Heart right ventricle (tissue), 16 donors: ENCODE measurements at regions not wholly inside any gene's neighbourhood (a gene's known extent, or its start where the extent isn't known, plus 50 kb on each side); places are given as distances from the start of the nearest gene placed in this dataset.

Experiments used
- ATAC-seq, 8 donors: fragments of 200-7000 bp; cut with Tn5 transposase; one replicate each; pipeline ENCODE4 v1.9.1; 2020; ENCODE audit warnings: mild to moderate bottlenecking in 8 of 8, moderate library complexity in 8 of 8, moderate number of reproducible peaks in 1 of 8
- DNase-seq, 2 donors: peaks; one replicate each; pipeline ENCODE4 v3.0.0-alpha.2; 2020
- H3K27ac ChIP-seq, 10 donors: fragments of 200-600 bp; sonication (generic) in 2 of 10; one replicate each; pipeline versions ENCODE4 v1.5.0 to v1.8.0; 2020 to 2022; ENCODE audit warnings: mild to moderate bottlenecking in 3 of 10
- H3K27me3 ChIP-seq, 7 donors: fragments of 200-600 bp; one replicate each; pipeline ENCODE4 v1.8.0; 2021 to 2022; ENCODE audit warnings: mild to moderate bottlenecking in 2 of 7
- H3K36me3 ChIP-seq, 9 donors: fragments of 200-600 bp; sonication (generic) in 1 of 9; one replicate each; pipeline versions ENCODE4 v1.5.0 to v1.8.0; 2020 to 2022; ENCODE audit warnings: mild to moderate bottlenecking in 2 of 9
- H3K4me1 ChIP-seq, 9 donors: fragments of 200-600 bp; sonication (generic) in 1 of 9; one replicate each; pipeline versions ENCODE4 v1.5.0 to v1.8.0; 2020 to 2022; ENCODE audit warnings: mild to moderate bottlenecking in 4 of 9
- H3K4me3 ChIP-seq, 10 donors: fragments of 200-600 bp; sonication (generic) in 2 of 10; one replicate each; pipeline versions ENCODE4 v1.5.0 to v1.8.0; 2020 to 2022; ENCODE audit warnings: mild to moderate bottlenecking in 7 of 10, moderate library complexity in 2 of 10
- H3K9me3 ChIP-seq, 11 donors: fragments of 200-600 bp in 10 of 11; sonication (generic) in 2 of 11; one replicate each; pipeline versions ENCODE4 v1.5.0 to v1.8.0; 2013 to 2022; ENCODE audit warnings: mild to moderate bottlenecking in 2 of 11, control low read depth in 1 of 11, moderate library complexity in 1 of 11
- WGBS, 2 donors: extraction: QIAGEN DNeasy Blood & Tissue Kit; methylation state at CpG; one replicate each; pipeline ENCODE4 v1.1.7; 2013; ENCODE audit warnings: inconsistent platforms in 1 of 2; 5-methylcytosine and 5-hydroxymethylcytosine counted together
- intact Hi-C, 10 donors: fragments of 100-400 bp; cut with DNase I; formaldehyde crosslinking; loops; one replicate each; pipeline versions ENCODE4 v1.11.1 to v1.14.2; 2022
- TF ChIP-seq, protein P1 (sequence below), 9 donors: fragments of 200-600 bp; sonication (generic) in 2 of 9; IDR thresholded peaks; one replicate each; pipeline versions ENCODE4 v1.5.0 to v1.8.0; 2021 to 2022; ENCODE audit warnings: antibody characterized with exemption in 9 of 9, mild to moderate bottlenecking in 5 of 9, moderate library complexity in 1 of 9
- donor health status: Arrhythmogenic right ventricular cardiomyopathy.
- donor health status: ischemic (EF 13 %, LVEDD 7.1; RV severe dilation, severe dysfunction).
- donor health status: healthy with polysubstance abuse.
- donor health status: DM: no; HTN: yes; CAD: no.
- donor health status: DM: no; HTN: no; CAD: no.
- donor health status: ischemic (EF 25% LVEDD 6.9; RV normal size, moderate dysfunction).
- donor health status: ischemic (EF 25% LVEDD 5.7; RV mildly dilated, moderate dysfunction).
- donor health status: healthy.
- donor health status: DM: yes; HTN: yes; CAD: no.
- donor health status: Ischemic cardiomyopathy.
- donor health status: ischemic (EF 35%, LVEDD 5.7; RV mildly dilated, moderate dysfunction).
- donor health status: nonischemic (EF 11% LVEDD 7.7; RV severe dilation, severe dysfunction).
- donor health status: DM: yes; HTN: yes; CAD: no.
- donor health status: PGD.
- donor health status: ischemic (EF 29% LVEDD 5.4; RV normal size, mild dysfunction).
- donor health status: nonischemic (EF 23%, LVEDD 6.1; RV moderate dilation, normal function).

DNA sequence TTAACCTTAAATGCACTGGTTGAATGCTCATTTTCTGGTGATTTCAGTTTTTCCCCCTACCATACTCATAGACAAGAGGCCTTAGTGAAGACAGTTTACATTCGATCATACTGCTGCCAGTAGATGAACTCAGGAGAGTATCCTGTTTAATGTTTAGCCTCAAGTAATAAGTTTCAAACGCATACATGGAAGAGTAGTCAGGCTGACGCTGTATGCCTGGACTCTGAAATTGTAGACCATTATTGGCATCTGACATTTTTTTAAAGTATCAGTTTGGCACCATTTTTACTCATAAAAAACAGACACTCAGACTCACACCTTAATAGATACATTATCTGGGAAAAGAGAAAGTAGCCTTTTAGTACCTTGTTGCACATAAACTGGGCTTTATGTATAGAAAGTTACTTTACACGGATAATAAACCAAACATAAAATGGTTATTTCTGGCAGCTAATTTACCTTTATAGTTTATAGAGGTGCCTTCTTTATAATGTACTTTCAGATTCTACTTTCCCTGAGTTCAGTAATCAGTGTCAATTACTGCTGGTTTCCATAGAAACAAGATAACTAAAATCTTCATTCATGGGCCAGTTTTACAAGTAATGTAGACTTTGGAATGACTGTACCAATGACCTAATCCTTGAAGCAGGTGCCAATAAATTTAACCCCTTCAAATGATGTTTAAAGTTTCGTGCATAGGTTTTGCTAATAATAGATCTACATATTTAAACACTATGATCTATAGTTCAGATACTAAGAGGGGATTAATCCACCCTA is 183.8 kb upstream of the ITGA1 start:
- ATAC-seq = no peak
- no peak for DNase-seq
- H3K27ac ChIP-seq = no peak overlapping the region
- H3K4me3 ChIP-seq = no peak overlapping the region
- intact Hi-C loops = no loop called here
- H3K9me3 ChIP-seq = no peaks in the 10 kb centered on the region
- 60 to 71% methylated on average over 5 of the region's 5 CpGs for WGBS, 2 donors
- no peaks in the 10 kb centered on the region for H3K4me1 ChIP-seq
- no peaks in the 10 kb centered on the region for H3K27me3 ChIP-seq
- TF ChIP-seq, protein P1, sequence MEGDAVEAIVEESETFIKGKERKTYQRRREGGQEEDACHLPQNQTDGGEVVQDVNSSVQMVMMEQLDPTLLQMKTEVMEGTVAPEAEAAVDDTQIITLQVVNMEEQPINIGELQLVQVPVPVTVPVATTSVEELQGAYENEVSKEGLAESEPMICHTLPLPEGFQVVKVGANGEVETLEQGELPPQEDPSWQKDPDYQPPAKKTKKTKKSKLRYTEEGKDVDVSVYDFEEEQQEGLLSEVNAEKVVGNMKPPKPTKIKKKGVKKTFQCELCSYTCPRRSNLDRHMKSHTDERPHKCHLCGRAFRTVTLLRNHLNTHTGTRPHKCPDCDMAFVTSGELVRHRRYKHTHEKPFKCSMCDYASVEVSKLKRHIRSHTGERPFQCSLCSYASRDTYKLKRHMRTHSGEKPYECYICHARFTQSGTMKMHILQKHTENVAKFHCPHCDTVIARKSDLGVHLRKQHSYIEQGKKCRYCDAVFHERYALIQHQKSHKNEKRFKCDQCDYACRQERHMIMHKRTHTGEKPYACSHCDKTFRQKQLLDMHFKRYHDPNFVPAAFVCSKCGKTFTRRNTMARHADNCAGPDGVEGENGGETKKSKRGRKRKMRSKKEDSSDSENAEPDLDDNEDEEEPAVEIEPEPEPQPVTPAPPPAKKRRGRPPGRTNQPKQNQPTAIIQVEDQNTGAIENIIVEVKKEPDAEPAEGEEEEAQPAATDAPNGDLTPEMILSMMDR (IDR thresholded peaks at IDR 0.05) = no peak
- no peaks in the 10 kb centered on the region for H3K36me3 ChIP-seq

- Histone ChIP-seq H3K27ac (no peak overlapping the region), H3K4me3 (no peak overlapping the region), H3K27me3 (no peaks in the 10 kb centered on the region), H3K36me3 (no peaks in the 10 kb centered on the region), H3K9me3 (no peaks in the 10 kb centered on the region), H3K4me1 (no peaks in the 10 kb centered on the region)
- WGBS, 2 donors = 79 to 86% methylated on average over 6 of the region's 6 CpGs
- TF ChIP-seq, protein P1 (IDR thresholded peaks at IDR 0.05) = no peak
- intact Hi-C loops = no loop called here
- DNase-seq (no peak), ATAC-seq (no peak)
Observed at GRCh38 chr5:52605317-52606313, 182.1 kb upstream of the ITGA1 start.

DNA sequence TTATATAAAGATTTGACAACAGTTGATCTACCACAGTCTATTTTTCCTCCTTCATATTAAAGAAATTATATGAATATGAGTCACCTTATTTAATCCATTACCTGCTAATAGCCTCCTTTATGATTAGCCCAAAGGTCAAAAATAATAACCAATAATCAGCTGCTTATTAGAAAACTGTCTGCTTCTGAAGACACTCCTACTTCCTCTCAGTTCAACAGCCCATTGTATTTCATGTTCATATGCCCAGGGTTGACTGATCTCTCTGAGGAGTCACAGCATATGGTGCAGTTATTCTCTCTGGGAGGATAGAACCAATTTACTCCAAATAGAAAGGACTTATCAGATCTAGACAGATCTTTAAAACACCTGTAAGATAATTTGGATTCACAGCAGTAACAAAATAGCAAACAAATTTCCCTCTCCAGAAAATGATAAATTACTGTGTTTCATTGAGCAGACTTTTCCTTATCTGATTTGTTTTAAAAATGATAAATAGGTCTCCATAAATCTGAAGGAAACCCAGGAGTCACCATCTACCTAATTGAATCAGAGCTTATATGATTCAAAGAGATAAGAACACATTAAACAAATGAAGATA is 180.4 kb upstream of the ITGA1 start:
- H3K27me3 ChIP-seq = no peaks in the 10 kb centered on the region
- ATAC-seq = no peak
- no peaks in the 10 kb centered on the region for H3K9me3 ChIP-seq
- DNase-seq = no peak
- no peak overlapping the region for H3K27ac ChIP-seq
- TF ChIP-seq, protein P1 (IDR thresholded peaks at IDR 0.05) = no peak
- H3K4me3 ChIP-seq = no peak overlapping the region
- intact Hi-C loops = no loop called here
- H3K4me1 ChIP-seq = no peaks in the 10 kb centered on the region
- H3K36me3 ChIP-seq = no peaks in the 10 kb centered on the region

DNA sequence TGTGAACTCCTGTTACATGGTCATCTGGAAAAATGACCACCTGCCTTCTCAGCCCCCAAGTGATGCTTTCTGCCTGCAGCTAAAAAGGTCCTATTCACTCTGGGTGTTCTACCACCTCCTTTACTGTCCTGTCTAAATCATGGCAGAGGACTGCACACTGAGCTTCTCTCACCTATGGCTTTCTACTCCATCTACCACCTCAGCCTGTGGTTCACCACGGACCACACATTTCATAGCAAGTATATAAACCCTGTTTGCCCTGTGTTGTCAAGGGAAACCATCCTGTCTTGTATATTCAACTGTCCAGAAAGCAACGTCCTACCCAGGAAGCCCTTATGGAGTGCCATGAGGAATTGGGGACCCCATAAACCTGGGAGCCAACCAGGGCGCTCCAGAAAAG is 167.4 kb upstream of the ITGA1 start:
- TF ChIP-seq, protein P1 (IDR thresholded peaks at IDR 0.05) = no peak
- H3K27me3 ChIP-seq = peaks cover 0 to 4% (median 0%) of the 10 kb centered on the region in 7 donors
- H3K4me3 ChIP-seq = no peak overlapping the region
- no peaks in the 10 kb centered on the region for H3K36me3 ChIP-seq
- no peaks in the 10 kb centered on the region for H3K4me1 ChIP-seq
- peaks cover 0 to 6% (median 0%) of the 10 kb centered on the region in 11 donors for H3K9me3 ChIP-seq
- WGBS, 2 donors = 81 to 87% methylated on average over 3 of the region's 3 CpGs
- ATAC-seq (no peak), DNase-seq (no peak)
- H3K27ac ChIP-seq = no peak overlapping the region
- intact Hi-C loops = no loop called here
